HEK293 (cell line): ENCODE measurements at regions not wholly inside any gene's neighbourhood (a gene's known extent, or its start where the extent isn't known, plus 50 kb on each side); places are given as distances from the start of the nearest gene placed in this dataset.

Source experiments
- CTCF ChIA-PET: fragments of 350-600 bp; formaldehyde crosslinking; extraction: SDS; loops from one replicate; lab custom pipeline; 2021; ENCODE audit warnings: antibody characterized with exemption; lab: Yijun Ruan, JAX
- POLR2A ChIA-PET: fragments of 300-600 bp; formaldehyde crosslinking; extraction: SDS; loops from one replicate; lab custom pipeline; 2020; ENCODE audit warnings: antibody characterized with exemption, inconsistent platforms; lab: Yijun Ruan, JAX
- H3K27ac ChIP-seq: fragments of 200-500 bp; sonication (Bioruptor generic); 2 replicates; pipeline ENCODE4 v1.5.1; 2014; ENCODE audit warnings: low read depth, low read length, control low read depth, inconsistent platforms; ENCODE audit errors: extremely low read depth
- H3K36me3 ChIP-seq, 2 experiments: fragments of 200-500 bp in 1 of 2; sonication (Bioruptor generic) in 1 of 2; 1 replicate in 1 of 2; 2 replicates in 1 of 2; pipeline ENCODE4 v1.5.1; 2014 to 2017; ENCODE audit warnings: inconsistent platforms in 2 of 2, low read length in 2 of 2; ENCODE audit not compliant: control insufficient read depth in 2 of 2, insufficient read depth in 1 of 2
- H3K4me1 ChIP-seq: fragments of 200-500 bp; sonication (Bioruptor generic); 2 replicates; pipeline ENCODE4 v1.5.1; 2014; ENCODE audit warnings: mild to moderate bottlenecking, low read length, inconsistent platforms; ENCODE audit not compliant: control insufficient read depth, insufficient read depth
- H3K4me3 ChIP-seq: 2 replicates; pipeline ENCODE4 v1.5.1; 2011; ENCODE audit warnings: low read depth, mild to moderate bottlenecking, control low read depth, low read length, moderate library complexity
- H3K9me3 ChIP-seq: fragments of 200-500 bp; sonication (Bioruptor generic); 2 replicates; pipeline ENCODE4 v1.5.1; 2014; ENCODE audit warnings: low read depth, low read length, inconsistent platforms; ENCODE audit not compliant: control insufficient read depth, insufficient read depth
- HOXD13 ChIP-seq: sonication (generic); formaldehyde crosslinking; IDR thresholded peaks from 2 replicates; pipeline ENCODE4 v1.8.0; 2022; ENCODE audit warnings: missing genetic modification reagents, borderline replicate concordance
- IKZF3 ChIP-seq: fragments of 450-650 bp; IDR thresholded peaks from 2 replicates; pipeline ENCODE4 v1.5.0; 2018; ENCODE audit warnings: missing biosample characterization, mild to moderate bottlenecking, missing genetic modification characterization, moderate library complexity
- MZF1 ChIP-seq: fragments of 450-650 bp; formaldehyde crosslinking; IDR thresholded peaks from 2 replicates; pipeline ENCODE4 v1.5.1; 2017; ENCODE audit warnings: missing biosample characterization, missing genetic modification characterization, borderline replicate concordance
- OSR2 ChIP-seq: fragments of 450-650 bp; formaldehyde crosslinking; IDR thresholded peaks from 2 replicates; pipeline ENCODE4 v1.5.1; 2016; ENCODE audit warnings: missing biosample characterization, missing genetic modification characterization
- PRDM1 ChIP-seq: fragments of 450-650 bp; formaldehyde crosslinking; IDR thresholded peaks from 2 replicates; pipeline ENCODE4; 2016; ENCODE audit warnings: missing biosample characterization, missing genetic modification characterization
- REPIN1 ChIP-seq: fragments of 450-650 bp; formaldehyde crosslinking; IDR thresholded peaks from 2 replicates; pipeline ENCODE4 v1.5.1; 2017; ENCODE audit warnings: missing biosample characterization, missing genetic modification characterization, low read depth
- SCRT1 ChIP-seq: fragments of 450-650 bp; formaldehyde crosslinking; IDR thresholded peaks from 2 replicates; pipeline ENCODE4 v1.5.1; 2016; ENCODE audit warnings: missing biosample characterization, missing genetic modification characterization, borderline replicate concordance
- WT1 ChIP-seq: fragments of 450-650 bp; formaldehyde crosslinking; IDR thresholded peaks from 2 replicates; pipeline ENCODE4 v1.5.1; 2016; ENCODE audit warnings: missing biosample characterization, missing genetic modification characterization
- YY2 ChIP-seq: fragments of 450-650 bp; formaldehyde crosslinking; IDR thresholded peaks from 2 replicates; pipeline ENCODE4 v1.5.1; 2016; ENCODE audit warnings: missing biosample characterization, missing genetic modification characterization
- ZBTB17 ChIP-seq: fragments of 450-650 bp; formaldehyde crosslinking; IDR thresholded peaks from 2 replicates; pipeline ENCODE4 v1.5.1; 2016; ENCODE audit warnings: missing biosample characterization, missing genetic modification characterization
- ZBTB21 ChIP-seq: fragments of 450-650 bp; formaldehyde crosslinking; IDR thresholded peaks from 2 replicates; pipeline ENCODE4 v1.5.1; 2017; ENCODE audit warnings: missing biosample characterization, missing genetic modification characterization
- ZBTB8A ChIP-seq: fragments of 450-650 bp; formaldehyde crosslinking; IDR thresholded peaks from 2 replicates; pipeline ENCODE4 v1.5.1; 2016; ENCODE audit warnings: missing biosample characterization, missing genetic modification characterization
- ZFP69B ChIP-seq: fragments of 450-650 bp; formaldehyde crosslinking; IDR thresholded peaks from 2 replicates; pipeline ENCODE4 v1.5.1; 2016; ENCODE audit warnings: missing biosample characterization, missing genetic modification characterization
- ZNF175 ChIP-seq: fragments of 450-650 bp; formaldehyde crosslinking; IDR thresholded peaks from 2 replicates; pipeline ENCODE4 v1.5.1; 2016; ENCODE audit warnings: missing biosample characterization, missing genetic modification characterization
- ZNF302 ChIP-seq: fragments of 450-650 bp; formaldehyde crosslinking; IDR thresholded peaks from 2 replicates; pipeline ENCODE4 v1.5.1; 2016; ENCODE audit warnings: missing biosample characterization, missing genetic modification characterization, low read depth
- ZNF324 ChIP-seq: fragments of 450-650 bp; formaldehyde crosslinking; IDR thresholded peaks from 2 replicates; pipeline ENCODE4 v1.5.1; 2016; ENCODE audit warnings: missing biosample characterization, missing genetic modification characterization
- ZNF48 ChIP-seq: fragments of 450-650 bp; formaldehyde crosslinking; IDR thresholded peaks from 2 replicates; pipeline ENCODE4 v1.5.1; 2016; ENCODE audit warnings: missing biosample characterization, missing genetic modification characterization
- ZNF544 ChIP-seq: fragments of 450-650 bp; formaldehyde crosslinking; IDR thresholded peaks from 2 replicates; pipeline ENCODE4 v1.5.0; 2017; ENCODE audit warnings: missing biosample characterization, missing genetic modification characterization
- ZNF571 ChIP-seq: fragments of 450-650 bp; formaldehyde crosslinking; IDR thresholded peaks from 2 replicates; pipeline ENCODE4 v1.5.0; 2017; ENCODE audit warnings: missing biosample characterization, missing genetic modification characterization
- ZNF600 ChIP-seq: fragments of 450-650 bp; formaldehyde crosslinking; IDR thresholded peaks from 2 replicates; pipeline ENCODE4 v1.5.1; 2016; ENCODE audit warnings: missing biosample characterization, missing genetic modification characterization
- ZNF791 ChIP-seq: fragments of 450-650 bp; formaldehyde crosslinking; IDR thresholded peaks from 2 replicates; pipeline ENCODE4 v1.5.1; 2016; ENCODE audit warnings: missing biosample characterization, missing genetic modification characterization
- TF ChIP-seq, protein P1 (sequence below): fragments of 450-650 bp; formaldehyde crosslinking; conservative IDR thresholded peaks from 2 replicates; pipeline ENCODE4 v1.5.1; 2016; ENCODE audit warnings: low read depth, missing biosample characterization, missing genetic modification characterization
- TF ChIP-seq, protein P2 (sequence below): fragments of 450-650 bp; formaldehyde crosslinking; optimal IDR thresholded peaks from 2 replicates; pipeline ENCODE3; 2016; ENCODE audit warnings: missing biosample characterization, mild to moderate bottlenecking, missing genetic modification characterization
- TF ChIP-seq, protein P3 (sequence below): fragments of 450-650 bp; formaldehyde crosslinking; IDR thresholded peaks from 2 replicates; pipeline ENCODE4 v1.5.1; 2016; ENCODE audit warnings: missing biosample characterization, missing genetic modification characterization
- TF ChIP-seq, protein P4 (sequence below): fragments of 450-650 bp; formaldehyde crosslinking; IDR thresholded peaks from 2 replicates; pipeline ENCODE4 v1.5.1; 2016; ENCODE audit warnings: missing biosample characterization, missing genetic modification characterization, borderline replicate concordance

DNA sequence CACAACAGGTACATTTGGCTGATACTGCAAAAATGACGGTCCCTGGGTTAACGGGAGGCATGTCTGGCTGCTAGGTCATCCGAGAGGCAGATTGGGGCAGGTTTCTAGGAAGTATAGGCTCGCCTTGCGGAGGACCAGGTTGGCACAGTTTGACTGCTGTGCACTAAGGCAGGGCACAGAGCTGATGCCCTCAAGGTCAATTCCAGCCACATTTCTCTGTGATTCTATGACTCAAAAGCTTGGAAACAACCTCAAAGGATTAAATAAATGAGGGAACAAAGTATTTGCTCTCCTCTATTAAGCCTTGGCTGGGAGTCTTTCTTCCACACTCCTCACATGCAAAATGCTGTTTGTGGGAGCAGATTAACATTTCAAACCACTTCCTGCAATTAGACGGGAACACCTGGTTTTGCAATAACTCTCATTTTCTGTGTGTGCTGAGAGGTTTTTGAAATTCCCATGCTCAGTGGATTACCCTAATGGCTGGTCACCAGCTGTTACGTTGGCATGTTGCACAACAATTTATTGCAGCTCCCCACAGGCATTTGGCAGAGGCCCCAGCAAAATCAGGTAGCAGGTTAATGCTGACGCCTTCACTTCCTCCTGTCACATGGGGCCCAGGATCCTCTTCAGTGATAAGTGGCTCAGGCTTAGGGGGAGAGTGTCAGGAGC is 61.0 kb upstream of the PLET1 start:
- Histone ChIP-seq H3K4me3 (no peak overlapping the region), H3K9me3 (no peaks in the 10 kb centered on the region), H3K36me3 (no peaks in the 10 kb centered on the region), H3K4me1 (peaks cover 8% of the 10 kb centered on the region), H3K27ac (no peak overlapping the region)
- ChIA-PET CTCF (interaction anchor here (0.6 to 0.7 kb wide), 3 partner anchors 42 to 790 kb away, joined by 3 to 4 read pairs (median 3); no protein-coding TSS in a partner anchor), POLR2A (no interaction called here)
- peak; percentile 71 for TF ChIP-seq PRDM1 (tag by site-specific recombination)
- TF ChIP-seq, protein P1, sequence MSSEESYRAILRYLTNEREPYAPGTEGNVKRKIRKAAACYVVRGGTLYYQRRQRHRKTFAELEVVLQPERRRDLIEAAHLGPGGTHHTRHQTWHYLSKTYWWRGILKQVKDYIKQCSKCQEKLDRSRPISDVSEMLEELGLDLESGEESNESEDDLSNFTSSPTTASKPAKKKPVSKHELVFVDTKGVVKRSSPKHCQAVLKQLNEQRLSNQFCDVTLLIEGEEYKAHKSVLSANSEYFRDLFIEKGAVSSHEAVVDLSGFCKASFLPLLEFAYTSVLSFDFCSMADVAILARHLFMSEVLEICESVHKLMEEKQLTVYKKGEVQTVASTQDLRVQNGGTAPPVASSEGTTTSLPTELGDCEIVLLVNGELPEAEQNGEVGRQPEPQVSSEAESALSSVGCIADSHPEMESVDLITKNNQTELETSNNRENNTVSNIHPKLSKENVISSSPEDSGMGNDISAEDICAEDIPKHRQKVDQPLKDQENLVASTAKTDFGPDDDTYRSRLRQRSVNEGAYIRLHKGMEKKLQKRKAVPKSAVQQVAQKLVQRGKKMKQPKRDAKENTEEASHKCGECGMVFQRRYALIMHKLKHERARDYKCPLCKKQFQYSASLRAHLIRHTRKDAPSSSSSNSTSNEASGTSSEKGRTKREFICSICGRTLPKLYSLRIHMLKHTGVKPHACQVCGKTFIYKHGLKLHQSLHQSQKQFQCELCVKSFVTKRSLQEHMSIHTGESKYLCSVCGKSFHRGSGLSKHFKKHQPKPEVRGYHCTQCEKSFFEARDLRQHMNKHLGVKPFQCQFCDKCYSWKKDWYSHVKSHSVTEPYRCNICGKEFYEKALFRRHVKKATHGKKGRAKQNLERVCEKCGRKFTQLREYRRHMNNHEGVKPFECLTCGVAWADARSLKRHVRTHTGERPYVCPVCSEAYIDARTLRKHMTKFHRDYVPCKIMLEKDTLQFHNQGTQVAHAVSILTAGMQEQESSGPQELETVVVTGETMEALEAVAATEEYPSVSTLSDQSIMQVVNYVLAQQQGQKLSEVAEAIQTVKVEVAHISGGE (tag by site-specific recombination) = no peak
- peak; percentile 54; the same call in 1 of the 2 replicates for TF ChIP-seq YY2 (tag by site-specific recombination)
- no peak for TF ChIP-seq ZNF600 (tag by site-specific recombination)
- TF ChIP-seq ZNF544 (tag by site-specific recombination) = no peak
- TF ChIP-seq ZNF48 = no peak
- TF ChIP-seq ZBTB8A (tag by site-specific recombination) = peak; percentile 53
- TF ChIP-seq, protein P2, sequence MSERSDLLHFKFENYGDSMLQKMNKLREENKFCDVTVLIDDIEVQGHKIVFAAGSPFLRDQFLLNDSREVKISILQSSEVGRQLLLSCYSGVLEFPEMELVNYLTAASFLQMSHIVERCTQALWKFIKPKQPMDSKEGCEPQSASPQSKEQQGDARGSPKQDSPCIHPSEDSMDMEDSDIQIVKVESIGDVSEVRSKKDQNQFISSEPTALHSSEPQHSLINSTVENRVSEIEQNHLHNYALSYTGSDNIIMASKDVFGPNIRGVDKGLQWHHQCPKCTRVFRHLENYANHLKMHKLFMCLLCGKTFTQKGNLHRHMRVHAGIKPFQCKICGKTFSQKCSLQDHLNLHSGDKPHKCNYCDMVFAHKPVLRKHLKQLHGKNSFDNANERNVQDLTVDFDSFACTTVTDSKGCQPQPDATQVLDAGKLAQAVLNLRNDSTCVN (tag by site-specific recombination) = no peak
- TF ChIP-seq ZNF302 (tag by site-specific recombination) = no peak
- peak; percentile 71; the same call in 1 of the 2 replicates for TF ChIP-seq ZBTB17
- no peak for TF ChIP-seq ZNF175 (tag by site-specific recombination)
- peak; percentile 60; the same call in 1 of the 2 replicates for TF ChIP-seq WT1 (tag by site-specific recombination)
- TF ChIP-seq REPIN1 = no peak
- peak; percentile 38; the same call in 1 of the 2 replicates for TF ChIP-seq ZFP69B (tag by site-specific recombination)
- TF ChIP-seq MZF1 (tag by site-specific recombination) = peak; percentile 36; the same call in 1 of the 2 replicates
- peak; percentile 72; the same call in 1 of the 2 replicates for TF ChIP-seq IKZF3 (tag by site-specific recombination)
- no peak for TF ChIP-seq ZNF791
- TF ChIP-seq, protein P3, sequence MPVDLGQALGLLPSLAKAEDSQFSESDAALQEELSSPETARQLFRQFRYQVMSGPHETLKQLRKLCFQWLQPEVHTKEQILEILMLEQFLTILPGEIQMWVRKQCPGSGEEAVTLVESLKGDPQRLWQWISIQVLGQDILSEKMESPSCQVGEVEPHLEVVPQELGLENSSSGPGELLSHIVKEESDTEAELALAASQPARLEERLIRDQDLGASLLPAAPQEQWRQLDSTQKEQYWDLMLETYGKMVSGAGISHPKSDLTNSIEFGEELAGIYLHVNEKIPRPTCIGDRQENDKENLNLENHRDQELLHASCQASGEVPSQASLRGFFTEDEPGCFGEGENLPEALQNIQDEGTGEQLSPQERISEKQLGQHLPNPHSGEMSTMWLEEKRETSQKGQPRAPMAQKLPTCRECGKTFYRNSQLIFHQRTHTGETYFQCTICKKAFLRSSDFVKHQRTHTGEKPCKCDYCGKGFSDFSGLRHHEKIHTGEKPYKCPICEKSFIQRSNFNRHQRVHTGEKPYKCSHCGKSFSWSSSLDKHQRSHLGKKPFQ = no peak
- TF ChIP-seq SCRT1 (tag by site-specific recombination) = peak; percentile 57
- peak; percentile 96 for TF ChIP-seq OSR2
- peak; percentile 79 for TF ChIP-seq ZBTB21 (tag by site-specific recombination)
- no peak for TF ChIP-seq HOXD13 (CRISPR knock-in tag)
- TF ChIP-seq ZNF571 (tag by site-specific recombination) = no peak
- TF ChIP-seq ZNF324 (tag by site-specific recombination) = 0 out of 2 replicates have a peak, but pooled peaks have one; percentile 57
- TF ChIP-seq, protein P4, sequence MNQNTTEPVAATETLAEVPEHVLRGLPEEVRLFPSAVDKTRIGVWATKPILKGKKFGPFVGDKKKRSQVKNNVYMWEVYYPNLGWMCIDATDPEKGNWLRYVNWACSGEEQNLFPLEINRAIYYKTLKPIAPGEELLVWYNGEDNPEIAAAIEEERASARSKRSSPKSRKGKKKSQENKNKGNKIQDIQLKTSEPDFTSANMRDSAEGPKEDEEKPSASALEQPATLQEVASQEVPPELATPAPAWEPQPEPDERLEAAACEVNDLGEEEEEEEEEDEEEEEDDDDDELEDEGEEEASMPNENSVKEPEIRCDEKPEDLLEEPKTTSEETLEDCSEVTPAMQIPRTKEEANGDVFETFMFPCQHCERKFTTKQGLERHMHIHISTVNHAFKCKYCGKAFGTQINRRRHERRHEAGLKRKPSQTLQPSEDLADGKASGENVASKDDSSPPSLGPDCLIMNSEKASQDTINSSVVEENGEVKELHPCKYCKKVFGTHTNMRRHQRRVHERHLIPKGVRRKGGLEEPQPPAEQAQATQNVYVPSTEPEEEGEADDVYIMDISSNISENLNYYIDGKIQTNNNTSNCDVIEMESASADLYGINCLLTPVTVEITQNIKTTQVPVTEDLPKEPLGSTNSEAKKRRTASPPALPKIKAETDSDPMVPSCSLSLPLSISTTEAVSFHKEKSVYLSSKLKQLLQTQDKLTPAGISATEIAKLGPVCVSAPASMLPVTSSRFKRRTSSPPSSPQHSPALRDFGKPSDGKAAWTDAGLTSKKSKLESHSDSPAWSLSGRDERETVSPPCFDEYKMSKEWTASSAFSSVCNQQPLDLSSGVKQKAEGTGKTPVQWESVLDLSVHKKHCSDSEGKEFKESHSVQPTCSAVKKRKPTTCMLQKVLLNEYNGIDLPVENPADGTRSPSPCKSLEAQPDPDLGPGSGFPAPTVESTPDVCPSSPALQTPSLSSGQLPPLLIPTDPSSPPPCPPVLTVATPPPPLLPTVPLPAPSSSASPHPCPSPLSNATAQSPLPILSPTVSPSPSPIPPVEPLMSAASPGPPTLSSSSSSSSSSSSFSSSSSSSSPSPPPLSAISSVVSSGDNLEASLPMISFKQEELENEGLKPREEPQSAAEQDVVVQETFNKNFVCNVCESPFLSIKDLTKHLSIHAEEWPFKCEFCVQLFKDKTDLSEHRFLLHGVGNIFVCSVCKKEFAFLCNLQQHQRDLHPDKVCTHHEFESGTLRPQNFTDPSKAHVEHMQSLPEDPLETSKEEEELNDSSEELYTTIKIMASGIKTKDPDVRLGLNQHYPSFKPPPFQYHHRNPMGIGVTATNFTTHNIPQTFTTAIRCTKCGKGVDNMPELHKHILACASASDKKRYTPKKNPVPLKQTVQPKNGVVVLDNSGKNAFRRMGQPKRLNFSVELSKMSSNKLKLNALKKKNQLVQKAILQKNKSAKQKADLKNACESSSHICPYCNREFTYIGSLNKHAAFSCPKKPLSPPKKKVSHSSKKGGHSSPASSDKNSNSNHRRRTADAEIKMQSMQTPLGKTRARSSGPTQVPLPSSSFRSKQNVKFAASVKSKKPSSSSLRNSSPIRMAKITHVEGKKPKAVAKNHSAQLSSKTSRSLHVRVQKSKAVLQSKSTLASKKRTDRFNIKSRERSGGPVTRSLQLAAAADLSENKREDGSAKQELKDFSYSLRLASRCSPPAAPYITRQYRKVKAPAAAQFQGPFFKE (tag by site-specific recombination) = no peak
